Heart left ventricle (tissue), 13 donors: ENCODE measurements at regions not wholly inside any gene's neighbourhood (a gene's known extent, or its start where the extent isn't known, plus 50 kb on each side); places are given as distances from the start of the nearest gene placed in this dataset.

Source experiments
- CTCF ChIP-seq, 12 donors: fragments of 200-600 bp; sonication (generic) in 4 of 12; IDR thresholded peaks; one replicate each; pipeline versions ENCODE4 v1.5.0 to v1.8.0; 2018 to 2022; ENCODE audit warnings: antibody characterized with exemption in 12 of 12, mild to moderate bottlenecking in 5 of 12
- POLR2A ChIP-seq, 2 donors: fragments of 450-650 bp; IDR thresholded peaks; one replicate each; pipeline ENCODE4 v1.6.1; 2017; ENCODE audit warnings: antibody characterized with exemption in 2 of 2, mild to moderate bottlenecking in 2 of 2, moderate library complexity in 2 of 2
- donor health status: ischemic (EF 13 %, LVEDD 7.1; RV severe dilation, severe dysfunction).
- donor health status: DM: no; HTN: yes; CAD: no.
- donor health status: DM: no; HTN: no; CAD: no.
- donor health status: ischemic (EF 25% LVEDD 6.9; RV normal size, moderate dysfunction).
- donor health status: ischemic (EF 25% LVEDD 5.7; RV mildly dilated, moderate dysfunction).
- donor health status: ischemic (EF 35%, LVEDD 5.7; RV mildly dilated, moderate dysfunction).
- donor health status: nonischemic (EF 11% LVEDD 7.7; RV severe dilation, severe dysfunction).
- donor health status: DM: yes; HTN: yes; CAD: no.
- donor health status: PGD.
- donor health status: ischemic (EF 29% LVEDD 5.4; RV normal size, mild dysfunction).
- donor health status: nonischemic (EF 23%, LVEDD 6.1; RV moderate dilation, normal function).

GRCh38 chr18:66931010-66931409, 327.1 kb upstream of the CDH19 start:
- no peak for TF ChIP-seq CTCF (IDR thresholded peaks at IDR 0.05)
- TF ChIP-seq POLR2A (IDR thresholded peaks at IDR 0.05): no peak
